Gastrocnemius medialis (tissue), 4 donors: ENCODE measurements at regions not wholly inside any gene's neighbourhood (a gene's known extent, or its start where the extent isn't known, plus 50 kb on each side); places are given as distances from the start of the nearest gene placed in this dataset.

Experiments used
- ATAC-seq, 2 donors: fragments of 150-250 bp; one replicate each; pipeline ENCODE4 v1.9.1; 2016
- DNase-seq, 2 donors: peaks; one replicate each; pipeline ENCODE4 v3.0.0-alpha.2; 2019
- H3K27ac ChIP-seq, 4 donors: fragments of 200-600 bp; sonication (generic); 1 replicate in 1 of 4; 2 replicates in 3 of 4; pipeline ENCODE4 v1.5.1; 2016 to 2018; ENCODE audit warnings: mild to moderate bottlenecking in 2 of 4, moderate library complexity in 1 of 4
- H3K27me3 ChIP-seq, 3 donors: fragments of 200-600 bp; sonication (generic) in 2 of 3; 1 replicate in 1 of 3; 2 replicates in 2 of 3; pipeline versions ENCODE4 v1.5.1 to v1.6.0; 2016 to 2019; ENCODE audit warnings: mild to moderate bottlenecking in 1 of 3, moderate library complexity in 1 of 3
- H3K36me3 ChIP-seq, 2 donors: fragments of 200-600 bp; sonication (generic) in 1 of 2; one replicate each; pipeline ENCODE4 v1.5.1; 2017 to 2018
- H3K4me1 ChIP-seq, 2 donors: fragments of 200-600 bp; sonication (generic) in 1 of 2; one replicate each; pipeline ENCODE4 v1.5.1; 2016 to 2017; ENCODE audit warnings: mild to moderate bottlenecking in 2 of 2
- H3K4me3 ChIP-seq, 4 donors: fragments of 200-600 bp; sonication (generic) in 3 of 4; 1 replicate in 1 of 4; 2 replicates in 3 of 4; pipeline ENCODE4 v1.5.1; 2016 to 2019; ENCODE audit warnings: mild to moderate bottlenecking in 2 of 4
- H3K9me3 ChIP-seq, 3 donors: fragments of 200-600 bp; sonication (generic) in 2 of 3; 1 replicate in 1 of 3; 2 replicates in 2 of 3; pipeline ENCODE4 v1.5.1; 2016 to 2019
- POLR2A ChIP-seq, 2 donors: fragments of 450-650 bp; IDR thresholded peaks; one replicate each; pipeline ENCODE4 v1.6.1; 2017; ENCODE audit warnings: antibody characterized with exemption in 2 of 2, mild to moderate bottlenecking in 2 of 2, moderate library complexity in 2 of 2
- in situ Hi-C, 4 donors: fragments of 200-750 bp; cut with MboI; loops; one replicate each; pipeline versions ENCODE4 v1.15.0 to v1.8.0; 2017; ENCODE audit warnings: low sequenced_read_pairs in 4 of 4
- intact Hi-C: fragments of 100-400 bp; cut with DNase I; formaldehyde crosslinking; loops from one replicate; pipeline ENCODE4 v1.15.1; 2023; ENCODE audit warnings: low total_unique reads
- TF ChIP-seq, protein P1 (sequence below), 5 experiments: fragments of 450-650 bp in 3 of 5; fragments of 200-600 bp in 2 of 5; sonication (generic) in 2 of 5; IDR thresholded peaks in 4 of 5; conservative IDR thresholded peaks in 1 of 5; 1 replicate in 4 of 5; 2 replicates in 1 of 5; pipeline ENCODE4 v1.5.1; 2016 to 2019; ENCODE audit warnings: antibody characterized with exemption in 5 of 5, mild to moderate bottlenecking in 3 of 5, moderate library complexity in 3 of 5

DNA sequence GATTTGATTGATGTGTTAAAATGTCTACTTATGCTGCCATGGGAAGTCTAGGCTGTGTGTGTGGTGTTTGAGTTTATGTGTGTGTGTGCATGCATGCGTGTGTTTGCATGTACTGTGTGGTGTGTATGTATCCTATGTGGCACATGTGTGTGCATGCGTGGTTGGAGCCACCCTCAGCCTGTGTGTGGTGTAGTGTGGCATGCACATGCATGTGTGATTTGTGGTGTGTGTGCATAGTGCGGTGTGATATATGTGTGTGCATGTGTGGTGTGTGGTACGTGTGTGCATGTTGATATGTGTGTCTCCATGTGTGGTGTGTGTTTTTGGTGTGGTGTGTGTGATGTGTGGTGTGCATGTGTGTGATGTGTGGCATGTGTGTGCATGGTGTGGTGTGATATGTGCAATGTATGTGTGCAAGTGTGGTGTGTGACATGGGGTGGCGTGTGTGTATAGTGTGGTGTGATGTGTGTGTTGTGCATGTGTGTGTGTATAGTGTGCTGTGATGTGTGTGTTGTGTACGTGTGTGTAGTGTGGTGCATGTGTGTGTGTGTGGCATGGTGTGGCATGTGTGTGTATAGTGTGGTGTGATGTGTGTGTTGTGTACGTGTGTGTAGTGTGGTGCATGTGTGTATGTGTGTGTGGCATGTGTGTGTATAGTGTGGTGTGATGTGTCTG is 66.6 kb upstream of the HDAC4 start:
- Histone ChIP-seq H3K27me3 (no peaks in the 10 kb centered on the region), H3K4me3 (no peak overlapping the region), H3K27ac (no peak overlapping the region), H3K4me1 (peaks cover 7 to 15% of the 10 kb centered on the region in 2 donors), H3K36me3 (no peaks in the 10 kb centered on the region), H3K9me3 (no peaks in the 10 kb centered on the region)
- TF ChIP-seq POLR2A (IDR thresholded peaks at IDR 0.05): no peak
- TF ChIP-seq, protein P1, sequence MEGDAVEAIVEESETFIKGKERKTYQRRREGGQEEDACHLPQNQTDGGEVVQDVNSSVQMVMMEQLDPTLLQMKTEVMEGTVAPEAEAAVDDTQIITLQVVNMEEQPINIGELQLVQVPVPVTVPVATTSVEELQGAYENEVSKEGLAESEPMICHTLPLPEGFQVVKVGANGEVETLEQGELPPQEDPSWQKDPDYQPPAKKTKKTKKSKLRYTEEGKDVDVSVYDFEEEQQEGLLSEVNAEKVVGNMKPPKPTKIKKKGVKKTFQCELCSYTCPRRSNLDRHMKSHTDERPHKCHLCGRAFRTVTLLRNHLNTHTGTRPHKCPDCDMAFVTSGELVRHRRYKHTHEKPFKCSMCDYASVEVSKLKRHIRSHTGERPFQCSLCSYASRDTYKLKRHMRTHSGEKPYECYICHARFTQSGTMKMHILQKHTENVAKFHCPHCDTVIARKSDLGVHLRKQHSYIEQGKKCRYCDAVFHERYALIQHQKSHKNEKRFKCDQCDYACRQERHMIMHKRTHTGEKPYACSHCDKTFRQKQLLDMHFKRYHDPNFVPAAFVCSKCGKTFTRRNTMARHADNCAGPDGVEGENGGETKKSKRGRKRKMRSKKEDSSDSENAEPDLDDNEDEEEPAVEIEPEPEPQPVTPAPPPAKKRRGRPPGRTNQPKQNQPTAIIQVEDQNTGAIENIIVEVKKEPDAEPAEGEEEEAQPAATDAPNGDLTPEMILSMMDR (IDR thresholded peaks at IDR 0.05 in 4 of 5, conservative IDR thresholded peaks at IDR 0.05 in 1 of 5): no peak
- ATAC-seq (no peak), DNase-seq (no peak)
- intact Hi-C loops (no loop called here), in situ Hi-C loops (no loop called here)

DNA sequence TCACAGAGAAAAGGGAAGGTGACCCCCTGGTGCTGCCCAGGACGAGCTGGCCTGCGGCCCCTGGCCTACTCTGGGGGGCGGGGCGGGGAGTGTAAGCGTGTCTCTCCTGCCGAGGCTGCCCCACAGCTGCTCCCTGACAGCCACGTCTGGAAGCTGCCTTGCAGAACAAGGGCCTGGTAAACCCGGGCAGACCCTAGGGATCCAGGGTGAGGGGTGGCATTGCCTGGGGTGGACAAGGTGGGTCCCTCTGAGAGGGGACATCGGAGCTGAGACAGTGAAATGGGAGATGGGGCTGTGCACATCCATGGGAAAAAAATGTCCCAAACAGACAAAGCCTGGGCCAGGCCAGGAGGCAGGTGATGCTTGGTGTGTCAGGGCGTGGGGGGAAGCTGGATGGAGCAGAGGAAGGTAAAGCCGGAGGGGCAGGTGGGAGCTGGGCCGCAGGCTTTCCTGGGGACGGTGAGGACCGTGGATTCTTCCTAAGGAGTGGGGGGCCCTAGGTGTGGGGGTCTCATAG is 66.0 kb upstream of the HDAC4 start:
- H3K27ac ChIP-seq: no peak overlapping the region
- H3K4me1 ChIP-seq: peaks cover 7 to 15% of the 10 kb centered on the region in 2 donors
- H3K9me3 ChIP-seq: no peaks in the 10 kb centered on the region
- no peaks in the 10 kb centered on the region for H3K36me3 ChIP-seq
- H3K27me3 ChIP-seq: no peaks in the 10 kb centered on the region
- intact Hi-C loops: no loop called here
- in situ Hi-C loops: no loop called here
- DNase-seq (no peak), ATAC-seq (no peak)
- no peak overlapping the region for H3K4me3 ChIP-seq
- no peak for TF ChIP-seq POLR2A (IDR thresholded peaks at IDR 0.05)
- TF ChIP-seq, protein P1 (IDR thresholded peaks at IDR 0.05 in 4 of 5, conservative IDR thresholded peaks at IDR 0.05 in 1 of 5): no peak

DNA sequence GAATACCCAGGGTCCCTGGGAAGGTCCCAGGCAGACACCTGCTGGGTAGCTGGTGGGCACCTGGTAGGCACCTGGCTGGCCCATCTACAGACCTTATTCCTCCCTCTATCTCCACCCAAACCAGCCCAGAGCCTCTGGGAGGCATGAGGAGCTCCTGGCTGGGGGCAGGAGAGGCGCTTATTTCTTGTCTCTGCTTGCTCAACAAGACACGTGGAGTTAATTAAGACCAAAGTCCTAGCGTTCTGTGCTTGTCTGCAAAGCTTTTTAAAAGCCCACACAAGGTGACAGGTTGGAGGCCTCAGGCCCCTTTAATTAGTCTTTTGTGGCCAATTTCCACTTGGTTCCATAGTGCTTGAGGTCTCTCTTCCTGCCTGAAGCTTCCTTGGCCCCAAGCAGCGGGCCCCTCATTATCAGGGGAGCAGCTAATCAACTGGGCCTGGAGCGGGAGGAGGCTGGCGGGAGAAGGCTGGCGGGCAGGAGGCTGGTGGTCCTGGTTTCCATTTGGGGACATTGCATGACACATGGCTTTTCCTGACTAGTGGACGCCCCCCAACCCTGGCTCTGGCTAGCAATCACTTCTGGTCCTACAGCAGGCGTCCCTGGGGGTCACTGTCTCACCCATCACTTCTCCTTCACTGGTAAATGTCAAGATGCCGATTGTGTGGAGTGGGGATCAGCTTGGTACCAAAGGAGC is 65.4 kb upstream of the HDAC4 start:
- H3K36me3 ChIP-seq: no peaks in the 10 kb centered on the region
- H3K27me3 ChIP-seq: no peaks in the 10 kb centered on the region
- no peak overlapping the region for H3K4me3 ChIP-seq
- DNase-seq: no peak
- no peak overlapping the region for H3K27ac ChIP-seq
- H3K9me3 ChIP-seq: no peaks in the 10 kb centered on the region
- intact Hi-C loops: no loop called here
- H3K4me1 ChIP-seq: peaks cover 7 to 15% of the 10 kb centered on the region in 2 donors
- in situ Hi-C loops: no loop called here
- ATAC-seq: no peak
- TF ChIP-seq, protein P1 (IDR thresholded peaks at IDR 0.05 in 4 of 5, conservative IDR thresholded peaks at IDR 0.05 in 1 of 5): no peak
- no peak for TF ChIP-seq POLR2A (IDR thresholded peaks at IDR 0.05)

DNA sequence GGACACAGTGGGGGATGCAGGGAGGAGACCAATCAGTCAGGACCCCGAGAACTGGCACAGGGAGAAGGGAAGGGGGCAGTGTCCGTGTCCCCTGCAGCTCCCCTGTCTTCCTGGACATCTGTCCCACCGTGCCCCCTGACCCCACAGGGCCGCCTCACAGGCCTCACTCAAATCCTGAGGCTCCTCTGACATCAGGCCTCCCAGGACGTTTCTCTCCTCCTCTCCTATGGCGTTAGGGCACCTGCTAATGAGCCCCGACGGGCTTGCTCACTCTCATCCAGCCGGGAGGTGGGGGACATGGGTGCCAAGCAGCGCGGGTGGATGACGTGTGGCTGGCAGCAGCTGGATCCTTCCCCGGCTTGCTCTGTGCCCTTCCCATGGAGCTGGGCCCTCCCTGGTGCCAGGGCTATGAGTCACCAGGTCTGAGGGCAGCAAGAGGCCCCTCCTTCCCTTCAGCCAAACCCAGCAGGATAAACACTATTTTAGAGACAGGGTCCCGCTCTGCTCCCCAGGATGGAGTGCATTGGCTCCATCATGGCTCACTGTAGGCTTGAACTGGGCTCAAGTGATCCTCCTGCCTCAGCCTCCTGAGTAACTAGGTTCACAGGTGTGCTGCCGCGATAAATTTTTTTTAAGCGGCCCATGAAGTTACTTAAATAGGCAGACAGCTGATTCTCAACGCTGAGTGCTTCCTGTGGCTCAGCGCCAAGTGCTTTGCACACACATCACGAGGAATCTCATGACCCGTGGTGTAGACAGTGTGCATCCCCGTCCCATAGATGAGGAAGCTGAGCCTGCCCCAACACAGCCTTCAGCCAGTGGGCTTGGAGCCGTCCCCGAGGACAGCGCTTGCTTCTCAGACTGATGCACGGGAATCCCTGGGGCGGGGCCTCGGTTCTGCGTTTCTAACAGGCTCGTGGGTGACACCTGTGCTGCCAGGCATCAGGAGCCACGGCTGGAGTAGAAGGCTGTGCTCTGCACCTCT is 64.5 kb upstream of the HDAC4 start:
- DNase-seq (peak; percentile 35 to 70), ATAC-seq (peak; percentile 9 to 22)
- H3K27ac ChIP-seq: peak overlapping the region in 1 of 4 donors; percentile 13
- no peak overlapping the region for H3K4me3 ChIP-seq
- in situ Hi-C loops: no loop called here
- TF ChIP-seq, protein P1 (IDR thresholded peaks at IDR 0.05 in 4 of 5, conservative IDR thresholded peaks at IDR 0.05 in 1 of 5): no peak
- no peak for TF ChIP-seq POLR2A (IDR thresholded peaks at IDR 0.05)
- H3K27me3 ChIP-seq: no peaks in the 10 kb centered on the region
- no peaks in the 10 kb centered on the region for H3K9me3 ChIP-seq
- peaks cover 7 to 15% of the 10 kb centered on the region in 2 donors for H3K4me1 ChIP-seq
- intact Hi-C loops: no loop called here
- H3K36me3 ChIP-seq: no peaks in the 10 kb centered on the region
